IMR-90 (cell line): ENCODE measurements at regions not wholly inside any gene's neighbourhood (a gene's known extent, or its start where the extent isn't known, plus 50 kb on each side); places are given as distances from the start of the nearest gene placed in this dataset.

Experiments
- BHLHE40 ChIP-seq: fragments of 150-350 bp; IDR thresholded peaks from 2 replicates; pipeline ENCODE4 v1.6.1; 2016; ENCODE audit warnings: mild to moderate bottlenecking, low read depth, low read length
- CTCF ChIP-seq: conservative IDR thresholded peaks from 2 replicates; pipeline ENCODE4 v1.5.1; 2012; ENCODE audit warnings: mild to moderate bottlenecking, low read depth, low read length, improper control_type of control experiment
- ELK1 ChIP-seq: fragments of 150-350 bp; IDR thresholded peaks from 2 replicates; pipeline ENCODE4 v1.6.1; 2016; ENCODE audit warnings: low read depth, mild to moderate bottlenecking, low read length, moderate library complexity, borderline replicate concordance
- MAFK ChIP-seq: IDR thresholded peaks from 2 replicates; pipeline ENCODE4 v1.6.1; 2012; ENCODE audit warnings: low read depth, low read length, improper control_type of control experiment
- POLR2A ChIP-seq: IDR thresholded peaks from 2 replicates; pipeline ENCODE4 v1.6.1; 2012; ENCODE audit warnings: mild to moderate bottlenecking, low read depth, low read length
- RAD21 ChIP-seq: IDR thresholded peaks from 2 replicates; pipeline ENCODE4 v1.6.1; 2012; ENCODE audit warnings: low read length, improper control_type of control experiment
- RCOR1 ChIP-seq: IDR thresholded peaks from 2 replicates; pipeline ENCODE4 v1.6.1; 2012; ENCODE audit warnings: mild to moderate bottlenecking, low read length, improper control_type of control experiment; ENCODE audit not compliant: insufficient replicate concordance
- RFX5 ChIP-seq: IDR thresholded peaks from 2 replicates; pipeline ENCODE4 v1.8.0; 2012; ENCODE audit warnings: low read depth, mild to moderate bottlenecking, low read length, moderate library complexity
- SMC3 ChIP-seq: fragments of 150-350 bp; IDR thresholded peaks from 2 replicates; pipeline ENCODE4 v1.6.1; 2016; ENCODE audit warnings: low read depth, mild to moderate bottlenecking, antibody characterized with exemption, low read length, moderate library complexity

GRCh38 chr5:143985832-143986515 is 174.0 kb downstream of the HMHB1 start:
- TF ChIP-seq POLR2A (no peak), CTCF (no peak), BHLHE40 (no peak), RCOR1 (no peak), ELK1 (no peak), MAFK (peak; percentile 29; the same call in 1 of the 2 replicates), RFX5 (no peak), RAD21 (no peak), SMC3 (no peak)
